GM18867 (cell line): ENCODE measurements at regions not wholly inside any gene's neighbourhood (a gene's known extent, or its start where the extent isn't known, plus 50 kb on each side); places are given as distances from the start of the nearest gene placed in this dataset.
"Not testable (repeated sequence)": the region's sequence is repeated elsewhere in the genome, so short reads cannot be mapped to it uniquely, and the experiment has no call there.

Source experiments
- ATAC-seq: cut with Tn5 transposase; IDR thresholded peaks from one replicate; pipeline ENCODE4 v1.9.1; 2021; ENCODE audit warnings: mild to moderate bottlenecking, moderate library complexity; ENCODE audit not compliant: unreplicated experiment

- no peak for ATAC-seq
Measured at GRCh38 chr4:66568431-66568830, 898.1 kb upstream of the EPHA5 start.

- ATAC-seq, result no peak
Measured at GRCh38 chr4:66568001-66568400, 897.7 kb upstream of the EPHA5 start.

- no peak for ATAC-seq
Measured at GRCh38 chr4:66567551-66567950, 897.3 kb upstream of the EPHA5 start.

GRCh38 chr4:66565801-66566200 lies 895.5 kb upstream of the EPHA5 start:
- no peak for ATAC-seq

- no peak for ATAC-seq
Measured at GRCh38 chr4:66564901-66565651, 894.8 kb upstream of the EPHA5 start.

- ATAC-seq, result no peak
Measured at GRCh38 chr4:66562276-66562806, 892.1 kb upstream of the EPHA5 start.

GRCh38 chr4:66561465-66562053 lies 891.3 kb upstream of the EPHA5 start:
- not testable (repeated sequence) for ATAC-seq

GRCh38 chr4:66558651-66559050 lies 888.4 kb upstream of the EPHA5 start:
- no peak for ATAC-seq

- ATAC-seq, result no peak
Measured at GRCh38 chr4:66556651-66557278, 886.5 kb upstream of the EPHA5 start.

- no peak for ATAC-seq
Measured at GRCh38 chr4:66555301-66555700, 885.0 kb upstream of the EPHA5 start.

- no peak for ATAC-seq
Measured at GRCh38 chr4:66554826-66555225, 884.5 kb upstream of the EPHA5 start.

GRCh38 chr4:66545301-66545700 lies 875.0 kb upstream of the EPHA5 start:
- not testable (repeated sequence) for ATAC-seq

GRCh38 chr4:66544281-66544680 lies 874.0 kb upstream of the EPHA5 start:
- no peak for ATAC-seq

GRCh38 chr4:66539745-66540144 lies 869.5 kb upstream of the EPHA5 start:
- ATAC-seq, result no peak

GRCh38 chr4:66524781-66525180 lies 854.5 kb upstream of the EPHA5 start:
- no peak for ATAC-seq

- ATAC-seq, result no peak
Measured at GRCh38 chr4:66522244-66522643, 852.0 kb upstream of the EPHA5 start.

GRCh38 chr4:66516940-66517339 lies 846.7 kb upstream of the EPHA5 start:
- ATAC-seq, result no peak

- no peak for ATAC-seq
Measured at GRCh38 chr4:66506985-66507384, 836.7 kb upstream of the EPHA5 start.

GRCh38 chr4:66501997-66502396 lies 831.7 kb upstream of the EPHA5 start:
- ATAC-seq, result no peak

GRCh38 chr4:66490729-66491128 lies 820.4 kb upstream of the EPHA5 start:
- no peak for ATAC-seq

- no peak for ATAC-seq
Measured at GRCh38 chr4:66489783-66490452, 819.6 kb upstream of the EPHA5 start.
